ENCODE measurements at regions not wholly inside any gene's neighbourhood (a gene's known extent, or its start where the extent isn't known, plus 50 kb on each side); places are given as distances from the start of the nearest gene placed in this dataset.

DNA sequence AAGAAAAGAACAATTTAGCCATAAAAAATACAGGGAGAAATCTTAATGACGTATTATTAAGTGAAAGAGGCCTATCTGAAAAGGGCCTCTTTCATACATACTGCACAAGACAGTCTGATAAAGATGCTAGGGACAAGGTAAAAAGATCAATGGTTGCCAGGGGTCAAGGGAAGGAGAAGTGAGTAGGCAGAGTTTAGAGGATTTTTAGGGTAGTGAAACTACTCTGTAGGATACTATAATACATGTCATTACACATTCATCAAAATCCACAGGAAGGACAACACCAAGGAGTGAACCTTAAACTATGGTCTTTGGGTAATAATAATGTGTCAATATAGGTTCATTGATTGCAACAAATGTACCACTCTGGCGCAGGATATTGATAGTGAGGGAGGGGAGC, 289.3 kb downstream of the FSIP2 start:
- H3K36me3 ChIP-seq = no peaks in the 10 kb centered on the region
- no peaks in the 10 kb centered on the region for H3K9me3 ChIP-seq (replicated peaks)
- no peaks in the 10 kb centered on the region for H3K27me3 ChIP-seq (ENCODE audit: low read depth)
- no peak overlapping the region for H3K27ac ChIP-seq (replicated peaks)
- DNase-seq = no peak
- intact Hi-C loops (cut with micrococcal nuclease) = no loop called here
- TF ChIP-seq, protein P1, sequence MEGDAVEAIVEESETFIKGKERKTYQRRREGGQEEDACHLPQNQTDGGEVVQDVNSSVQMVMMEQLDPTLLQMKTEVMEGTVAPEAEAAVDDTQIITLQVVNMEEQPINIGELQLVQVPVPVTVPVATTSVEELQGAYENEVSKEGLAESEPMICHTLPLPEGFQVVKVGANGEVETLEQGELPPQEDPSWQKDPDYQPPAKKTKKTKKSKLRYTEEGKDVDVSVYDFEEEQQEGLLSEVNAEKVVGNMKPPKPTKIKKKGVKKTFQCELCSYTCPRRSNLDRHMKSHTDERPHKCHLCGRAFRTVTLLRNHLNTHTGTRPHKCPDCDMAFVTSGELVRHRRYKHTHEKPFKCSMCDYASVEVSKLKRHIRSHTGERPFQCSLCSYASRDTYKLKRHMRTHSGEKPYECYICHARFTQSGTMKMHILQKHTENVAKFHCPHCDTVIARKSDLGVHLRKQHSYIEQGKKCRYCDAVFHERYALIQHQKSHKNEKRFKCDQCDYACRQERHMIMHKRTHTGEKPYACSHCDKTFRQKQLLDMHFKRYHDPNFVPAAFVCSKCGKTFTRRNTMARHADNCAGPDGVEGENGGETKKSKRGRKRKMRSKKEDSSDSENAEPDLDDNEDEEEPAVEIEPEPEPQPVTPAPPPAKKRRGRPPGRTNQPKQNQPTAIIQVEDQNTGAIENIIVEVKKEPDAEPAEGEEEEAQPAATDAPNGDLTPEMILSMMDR (IDR thresholded peaks at IDR 0.05; ENCODE audit: borderline replicate concordance) = no peak
- H3K4me1 ChIP-seq = no peaks in the 10 kb centered on the region
- no peak overlapping the region for H3K4me3 ChIP-seq

DNA sequence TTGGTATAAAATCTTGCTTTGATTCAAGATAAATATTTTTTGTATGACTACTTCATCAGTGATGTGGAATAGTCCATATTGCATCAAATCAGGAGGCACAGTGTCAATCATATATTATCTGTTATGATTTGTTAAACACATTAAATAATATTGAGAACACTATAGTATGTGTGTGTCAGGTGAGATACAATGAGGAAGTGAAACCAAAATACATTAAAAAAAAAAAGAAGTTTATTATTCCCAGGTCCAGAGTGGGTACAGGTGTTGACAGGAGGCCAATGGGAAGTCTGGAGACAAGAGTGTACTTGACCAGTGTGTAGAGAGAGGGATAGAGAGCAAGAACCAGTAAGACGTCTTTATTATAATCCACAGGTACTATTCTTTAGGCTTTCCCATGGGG, 292.6 kb downstream of the FSIP2 start:
- Histone ChIP-seq H3K9me3 (replicated peaks) (no peaks in the 10 kb centered on the region), H3K4me3 (no peak overlapping the region), H3K4me1 (no peaks in the 10 kb centered on the region), H3K36me3 (no peaks in the 10 kb centered on the region), H3K27ac (replicated peaks) (no peak overlapping the region), H3K27me3 (ENCODE audit: low read depth) (no peaks in the 10 kb centered on the region)
- TF ChIP-seq, protein P1 (IDR thresholded peaks at IDR 0.05; ENCODE audit: borderline replicate concordance) = no peak
- no peak for DNase-seq
- intact Hi-C loops (cut with micrococcal nuclease) = no loop called here

DNA sequence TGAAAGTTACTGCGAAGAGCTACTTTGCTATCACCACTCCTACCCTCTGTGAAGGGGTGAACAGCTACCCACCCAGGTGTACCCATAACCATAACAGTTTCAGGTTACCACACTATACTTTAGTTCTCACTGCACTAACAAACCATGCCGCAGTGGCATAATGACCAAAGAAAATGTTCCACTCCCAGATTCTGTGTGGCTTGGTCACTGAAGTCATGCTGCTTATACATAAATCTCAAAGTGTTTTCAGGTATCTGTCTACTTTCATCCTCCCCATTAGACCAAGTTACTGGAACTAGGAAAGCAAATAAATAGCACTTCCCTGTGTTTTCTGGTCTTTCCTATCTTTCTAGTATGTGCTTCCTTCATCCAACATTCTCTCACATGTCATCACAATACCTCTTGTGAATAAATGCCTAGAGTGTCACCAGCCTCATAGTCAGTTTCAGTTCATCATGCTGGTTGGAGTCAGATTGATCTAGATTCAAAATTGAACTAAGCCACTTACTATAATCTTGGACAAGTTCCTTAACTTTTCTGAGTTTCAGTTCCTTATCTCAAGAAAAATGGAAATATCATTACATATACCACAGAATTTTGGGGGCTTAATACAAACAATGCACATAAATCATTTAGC, 293.6 kb downstream of the FSIP2 start:
- DNase-seq = no peak
- Histone ChIP-seq H3K4me1 (no peaks in the 10 kb centered on the region), H3K4me3 (no peak overlapping the region), H3K9me3 (replicated peaks) (no peaks in the 10 kb centered on the region), H3K27ac (replicated peaks) (no peak overlapping the region), H3K36me3 (no peaks in the 10 kb centered on the region), H3K27me3 (ENCODE audit: low read depth) (no peaks in the 10 kb centered on the region)
- TF ChIP-seq, protein P1 (IDR thresholded peaks at IDR 0.05; ENCODE audit: borderline replicate concordance) = no peak
- intact Hi-C loops (cut with micrococcal nuclease) = no loop called here

DNA sequence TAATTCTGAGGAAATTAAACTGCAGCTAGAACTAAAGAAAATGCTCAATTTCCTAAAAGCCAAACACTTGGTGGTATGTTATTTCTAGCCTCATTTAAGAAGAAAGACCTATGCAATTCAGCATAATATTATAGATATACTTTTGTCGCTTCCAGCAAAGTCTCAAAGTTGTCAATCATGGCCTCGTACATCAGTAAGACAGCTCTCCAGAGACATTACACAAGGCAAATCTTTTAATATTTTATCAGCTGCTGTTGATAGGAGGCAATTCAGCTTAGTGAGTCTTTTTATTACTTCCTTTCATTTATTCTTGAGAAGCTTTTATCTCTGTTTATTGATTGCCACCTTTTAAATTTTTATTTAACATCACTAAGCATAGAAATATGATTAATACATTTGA, 294.3 kb downstream of the FSIP2 start:
- no peaks in the 10 kb centered on the region for H3K9me3 ChIP-seq (replicated peaks)
- H3K4me3 ChIP-seq = no peak overlapping the region
- H3K36me3 ChIP-seq = no peaks in the 10 kb centered on the region
- no peak overlapping the region for H3K27ac ChIP-seq (replicated peaks)
- TF ChIP-seq, protein P1 (IDR thresholded peaks at IDR 0.05; ENCODE audit: borderline replicate concordance) = no peak
- H3K27me3 ChIP-seq (ENCODE audit: low read depth) = no peaks in the 10 kb centered on the region
- H3K4me1 ChIP-seq = no peaks in the 10 kb centered on the region
- no peak for DNase-seq
- intact Hi-C loops (cut with micrococcal nuclease) = no loop called here

DNA sequence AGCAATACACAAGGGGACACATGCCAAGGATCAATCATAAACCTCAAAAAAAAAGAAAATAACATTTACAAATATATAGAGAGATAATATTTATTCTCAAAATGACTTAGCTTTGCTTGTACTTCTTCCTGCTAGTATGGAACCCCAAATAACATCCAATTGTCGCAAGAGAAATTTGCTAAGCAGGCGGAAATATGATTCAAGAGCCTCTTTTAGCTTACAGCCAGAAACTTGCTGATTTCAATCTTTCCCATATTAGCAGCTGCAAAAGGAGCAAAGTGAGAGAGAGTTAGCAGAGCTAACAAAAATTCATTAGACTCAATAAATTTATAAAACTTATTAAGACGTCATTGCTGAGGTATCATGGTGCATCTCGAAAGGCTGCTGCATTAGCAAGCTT, 294.9 kb downstream of the FSIP2 start:
- intact Hi-C loops (cut with micrococcal nuclease) = no loop called here
- no peak for DNase-seq
- H3K36me3 ChIP-seq = no peaks in the 10 kb centered on the region
- no peaks in the 10 kb centered on the region for H3K27me3 ChIP-seq (ENCODE audit: low read depth)
- no peaks in the 10 kb centered on the region for H3K4me1 ChIP-seq
- no peaks in the 10 kb centered on the region for H3K9me3 ChIP-seq (replicated peaks)
- H3K27ac ChIP-seq (replicated peaks) = no peak overlapping the region
- TF ChIP-seq, protein P1 (IDR thresholded peaks at IDR 0.05; ENCODE audit: borderline replicate concordance) = no peak
- H3K4me3 ChIP-seq = no peak overlapping the region
